Ramos (cell line): ENCODE measurements at regions not wholly inside any gene's neighbourhood (a gene's known extent, or its start where the extent isn't known, plus 50 kb on each side); places are given as distances from the start of the nearest gene placed in this dataset.
"Not testable (repeated sequence)": the region's sequence is repeated elsewhere in the genome, so short reads cannot be mapped to it uniquely, and the experiment has no call there.

Experiments used
- in situ Hi-C: fragments of 300-500 bp; cut with MboI; formaldehyde crosslinking; loops from one replicate; pipeline ENCODE4 v1.14.3; 2022; ENCODE audit warnings: low sequenced_read_pairs; ENCODE audit not compliant: unreplicated experiment

DNA sequence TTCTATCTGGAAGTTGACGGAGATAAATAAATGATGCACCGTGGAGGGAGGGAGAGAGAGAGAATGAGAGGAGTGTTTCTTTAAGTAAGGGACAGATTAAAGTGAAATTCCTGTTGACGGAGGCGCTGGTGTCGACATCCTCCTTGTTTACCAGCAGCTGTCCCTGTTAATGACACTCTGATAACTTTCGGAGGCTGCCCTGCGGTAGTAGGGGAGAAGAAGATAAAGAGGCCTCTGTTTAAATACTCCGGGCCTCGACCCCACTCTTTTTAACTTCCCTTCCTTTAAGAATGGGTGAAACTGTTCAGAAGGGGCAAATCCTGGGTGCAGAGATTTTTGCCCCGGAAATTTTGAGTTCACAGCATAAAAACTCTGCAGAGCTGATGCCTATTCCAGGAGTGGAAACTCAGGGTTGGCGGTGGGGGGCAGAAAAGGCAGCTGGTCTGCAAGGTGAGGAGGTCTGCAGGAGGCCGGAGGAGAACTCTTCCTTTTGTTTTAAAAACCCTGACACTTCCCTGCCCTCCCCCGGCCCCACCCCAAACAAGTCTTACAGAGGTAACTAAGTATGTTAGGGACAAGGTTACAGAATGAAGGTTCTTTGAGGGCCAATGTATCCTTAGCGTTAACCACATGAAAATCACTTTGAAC, 276.6 kb upstream of the NR2F2 start:
- in situ Hi-C loops: no loop called here

DNA sequence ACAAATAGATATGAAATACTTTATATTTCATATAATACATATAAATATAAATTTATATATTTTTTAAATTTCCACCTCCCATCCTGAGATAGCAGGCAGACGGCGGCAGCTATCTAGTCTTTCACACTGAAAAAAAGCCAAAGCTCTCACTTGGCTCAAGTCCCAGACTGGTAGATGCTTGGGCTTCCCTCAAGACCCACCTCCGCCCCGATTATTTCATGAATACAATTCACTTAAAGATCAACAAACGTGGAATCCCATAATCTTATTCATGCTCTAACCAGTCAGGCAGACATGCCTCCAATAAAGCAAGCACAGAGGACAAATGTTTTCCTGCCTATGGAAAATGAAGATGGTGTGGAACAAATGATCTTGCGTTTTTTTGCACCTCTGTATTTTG, 275.9 kb upstream of the NR2F2 start:
- in situ Hi-C loops: no loop called here

GRCh38 chr15:96058103-96058851, 272.2 kb upstream of the NR2F2 start:
- in situ Hi-C loops: no loop called here

DNA sequence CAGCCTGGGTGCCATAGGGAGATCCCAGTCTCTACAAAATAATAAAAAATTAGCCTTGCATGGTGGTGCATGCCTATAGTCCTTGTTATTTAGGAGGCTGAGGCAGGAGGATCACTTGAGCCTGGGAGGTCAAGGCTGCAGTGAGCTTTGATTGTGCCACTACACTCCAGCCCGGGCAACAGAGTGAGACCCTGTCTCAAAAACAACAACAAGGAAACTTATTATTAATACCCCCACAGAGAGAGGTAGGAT, 271.7 kb upstream of the NR2F2 start:
- in situ Hi-C loops: not testable (repeated sequence)

GRCh38 chr15:96060591-96060990, 269.9 kb upstream of the NR2F2 start:
- in situ Hi-C loops: not testable (repeated sequence)

DNA sequence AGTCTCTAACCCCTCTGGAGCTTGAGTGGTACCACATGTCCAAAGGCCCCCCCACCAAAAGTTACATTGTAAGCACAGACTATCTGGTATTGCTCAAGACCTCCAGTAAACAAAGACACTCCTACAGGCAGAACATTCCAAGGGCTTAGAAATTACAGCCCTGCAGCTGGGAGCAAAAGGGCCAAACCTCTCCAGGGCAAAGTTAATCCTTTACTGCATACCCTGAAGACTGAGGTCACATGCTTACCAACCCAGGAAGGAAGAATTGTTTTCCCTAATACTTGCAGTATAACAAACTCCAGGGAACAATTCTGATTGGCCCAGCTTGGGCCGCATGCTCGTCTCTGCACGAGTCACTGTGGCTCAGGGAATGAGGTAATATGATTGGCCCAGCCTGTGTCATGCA, 266.1 kb upstream of the NR2F2 start:
- in situ Hi-C loops: no loop called here

DNA sequence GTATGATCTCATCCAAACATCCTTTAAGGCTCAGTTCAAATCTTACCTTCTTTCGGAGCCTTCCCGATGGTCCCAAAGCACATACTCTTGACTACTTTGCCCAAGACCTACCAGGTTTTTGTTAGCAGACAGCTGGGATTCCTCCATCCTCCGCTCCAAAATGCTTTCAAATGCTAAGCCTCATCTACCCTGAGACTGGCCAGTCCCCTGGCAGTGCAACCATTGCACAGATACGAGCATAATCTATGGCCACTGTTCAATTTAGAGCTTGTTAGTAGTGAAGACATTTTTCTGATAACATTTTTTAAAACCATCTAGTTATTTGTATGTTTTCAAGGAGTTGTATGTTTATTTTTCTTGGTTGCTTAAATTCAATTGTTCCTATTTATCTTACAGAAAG, 264.4 kb upstream of the NR2F2 start:
- in situ Hi-C loops: no loop called here

GRCh38 chr15:96066852-96067495, 263.5 kb upstream of the NR2F2 start:
- in situ Hi-C loops: no loop called here

- in situ Hi-C loops: no loop called here
These were observed 262.8 kb upstream of the NR2F2 start for GRCh38 chr15:96067677-96068076.

GRCh38 chr15:96068897-96069296, 261.6 kb upstream of the NR2F2 start:
- in situ Hi-C loops: no loop called here

GRCh38 chr15:96070636-96071035, 259.9 kb upstream of the NR2F2 start:
- in situ Hi-C loops: no loop called here

- in situ Hi-C loops: no loop called here
These were observed 257.7 kb upstream of the NR2F2 start for GRCh38 chr15:96072821-96073220.

- in situ Hi-C loops: no loop called here
These were observed 256.6 kb upstream of the NR2F2 start for GRCh38 chr15:96073908-96074307.

GRCh38 chr15:96075895-96076294, 254.6 kb upstream of the NR2F2 start:
- in situ Hi-C loops: no loop called here

DNA sequence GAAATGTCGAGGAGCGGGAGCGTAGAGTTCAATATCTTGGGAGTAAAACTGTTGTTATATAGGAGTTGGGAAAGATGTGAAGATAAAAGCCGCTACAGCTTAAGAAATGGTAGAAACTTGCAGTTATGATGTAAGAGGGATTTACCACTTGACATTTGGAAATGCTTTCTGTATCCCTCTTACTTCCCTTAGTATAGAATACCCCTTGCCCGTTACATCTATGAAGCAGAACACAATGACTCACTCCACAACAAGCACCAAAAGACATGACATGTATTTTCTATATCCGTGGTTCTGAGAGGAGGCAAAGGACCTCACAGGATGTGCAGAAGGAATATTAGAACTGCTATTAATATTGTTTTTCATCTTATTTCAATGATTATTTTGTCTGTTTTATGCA, 254.2 kb upstream of the NR2F2 start:
- in situ Hi-C loops: no loop called here

GRCh38 chr15:96079041-96079440, 251.5 kb upstream of the NR2F2 start:
- in situ Hi-C loops: no loop called here

- in situ Hi-C loops: no loop called here
These were observed 250.6 kb upstream of the NR2F2 start for GRCh38 chr15:96079882-96080281.

- in situ Hi-C loops: no loop called here
These were observed 244.3 kb upstream of the NR2F2 start for GRCh38 chr15:96086164-96086563.

DNA sequence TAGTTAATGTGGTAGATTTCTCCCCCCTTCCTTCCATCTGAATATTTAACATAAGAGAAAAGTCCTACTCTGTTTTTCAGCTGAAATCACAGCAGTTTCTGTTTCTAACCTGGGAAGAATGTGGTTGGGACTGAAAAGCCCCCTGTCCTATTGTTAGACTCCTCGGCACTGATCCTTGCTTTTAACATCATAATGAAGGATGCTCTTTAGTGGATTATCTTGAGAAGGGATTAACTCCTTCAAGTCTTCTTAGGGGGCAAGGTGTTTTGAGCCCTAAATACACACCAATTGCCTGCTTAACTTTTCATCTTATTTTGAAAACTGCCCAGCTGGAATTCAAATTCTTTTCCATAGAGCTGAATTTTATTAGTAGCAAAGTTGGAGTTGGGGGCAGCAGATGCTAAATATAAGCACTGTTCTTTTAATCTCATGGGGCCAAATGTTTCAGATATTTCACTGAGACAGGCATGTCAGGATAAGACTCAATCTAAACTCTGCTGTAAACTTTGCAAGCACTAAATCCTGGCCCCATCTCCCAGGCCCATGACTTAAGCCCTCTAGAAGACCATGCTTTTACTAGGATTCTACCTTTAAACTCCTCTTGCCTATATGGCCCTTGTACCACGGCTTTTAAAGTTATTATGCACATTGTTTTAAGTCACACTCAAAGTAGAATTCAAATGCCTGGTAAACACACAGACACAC, 243.2 kb upstream of the NR2F2 start:
- in situ Hi-C loops: no loop called here

GRCh38 chr15:96088650-96089049, 241.8 kb upstream of the NR2F2 start:
- in situ Hi-C loops: no loop called here

- in situ Hi-C loops: no loop called here
These were observed 241.0 kb upstream of the NR2F2 start for GRCh38 chr15:96089405-96090058.
